ENCODE measurements at regions not wholly inside any gene's neighbourhood (a gene's known extent, or its start where the extent isn't known, plus 50 kb on each side); places are given as distances from the start of the nearest gene placed in this dataset.
"Not testable (repeated sequence)": the region's sequence is repeated elsewhere in the genome, so short reads cannot be mapped to it uniquely, and the experiment has no call there.

GRCh38 chr9:26789959-26790358, 102.6 kb downstream of the CAAP1 start:
- Histone ChIP-seq H3K9me3 (no peaks in the 10 kb centered on the region), H3K4me3 (no peak overlapping the region), H3K4me1 (peaks cover 11% of the 10 kb centered on the region), H3K27me3 (ENCODE audit: low read depth) (no peaks in the 10 kb centered on the region), H3K36me3 (replicated peaks) (no peaks in the 10 kb centered on the region)
- DNase-seq (ENCODE audit: low spot score in 2 of 2) = peak in 1 of 2 experiments; percentile 52
- in situ Hi-C loops (cut with MboI; ENCODE audit: low sequenced_read_pairs) = no loop called here

DNA sequence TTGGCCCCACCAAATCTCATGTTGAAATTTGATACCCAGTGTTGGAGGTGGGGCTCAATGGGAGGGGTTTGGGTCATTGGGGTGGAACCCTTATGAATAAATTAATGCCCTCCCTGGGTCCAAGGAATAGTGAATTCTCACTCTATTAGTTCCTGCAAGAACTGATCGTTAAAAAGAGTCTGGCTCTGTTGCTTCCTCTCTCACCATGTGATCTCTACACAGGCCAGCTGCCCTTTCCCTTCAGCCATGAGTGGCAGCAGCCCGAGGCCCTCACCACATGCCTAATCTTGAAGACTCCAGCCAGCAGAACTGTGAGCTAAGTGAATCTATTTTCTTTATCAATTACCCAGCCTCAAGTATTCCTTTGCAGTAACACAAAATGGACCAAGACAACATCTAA, 106.0 kb downstream of the CAAP1 start:
- H3K4me3 ChIP-seq = no peak overlapping the region
- in situ Hi-C loops (cut with MboI; ENCODE audit: low sequenced_read_pairs) = no loop called here
- H3K4me1 ChIP-seq = peaks cover 19% of the 10 kb centered on the region
- no peak for DNase-seq (ENCODE audit: low spot score in 2 of 2)
- H3K9me3 ChIP-seq = no peaks in the 10 kb centered on the region
- no peaks in the 10 kb centered on the region for H3K36me3 ChIP-seq (replicated peaks)
- no peaks in the 10 kb centered on the region for H3K27me3 ChIP-seq (ENCODE audit: low read depth)

DNA sequence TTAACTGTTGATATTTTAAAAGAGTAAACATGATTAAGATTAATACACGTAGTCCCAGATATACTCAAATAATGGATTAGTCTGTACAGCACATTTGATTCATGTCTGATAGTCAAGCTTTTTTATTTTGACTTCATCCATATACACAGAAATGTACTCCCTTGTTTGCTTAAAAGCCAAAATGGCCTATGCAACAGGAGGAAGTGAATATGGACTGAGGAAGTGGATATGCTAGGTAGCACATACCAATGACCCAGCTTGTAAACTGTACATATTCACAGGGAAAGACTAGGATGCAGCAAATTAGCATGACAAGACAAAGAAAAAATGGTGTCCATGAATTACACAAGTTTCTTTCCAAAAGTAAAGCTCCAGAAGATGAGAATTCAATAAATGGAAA, 109.7 kb downstream of the CAAP1 start:
- in situ Hi-C loops (cut with MboI; ENCODE audit: low sequenced_read_pairs) = no loop called here
- no peaks in the 10 kb centered on the region for H3K9me3 ChIP-seq
- H3K36me3 ChIP-seq (replicated peaks) = no peaks in the 10 kb centered on the region
- no peak overlapping the region for H3K4me3 ChIP-seq
- H3K27me3 ChIP-seq (ENCODE audit: low read depth) = no peaks in the 10 kb centered on the region
- no peak for DNase-seq (ENCODE audit: low spot score in 2 of 2)
- H3K4me1 ChIP-seq = peaks cover 8% of the 10 kb centered on the region

GRCh38 chr9:26781906-26782305, 110.7 kb downstream of the CAAP1 start:
- DNase-seq (ENCODE audit: low spot score in 2 of 2) = no peak
- Histone ChIP-seq H3K4me1 (peaks cover 8% of the 10 kb centered on the region), H3K36me3 (replicated peaks) (no peaks in the 10 kb centered on the region), H3K27me3 (ENCODE audit: low read depth) (no peaks in the 10 kb centered on the region), H3K9me3 (no peaks in the 10 kb centered on the region), H3K4me3 (no peak overlapping the region)
- in situ Hi-C loops (cut with MboI; ENCODE audit: low sequenced_read_pairs) = no loop called here

DNA sequence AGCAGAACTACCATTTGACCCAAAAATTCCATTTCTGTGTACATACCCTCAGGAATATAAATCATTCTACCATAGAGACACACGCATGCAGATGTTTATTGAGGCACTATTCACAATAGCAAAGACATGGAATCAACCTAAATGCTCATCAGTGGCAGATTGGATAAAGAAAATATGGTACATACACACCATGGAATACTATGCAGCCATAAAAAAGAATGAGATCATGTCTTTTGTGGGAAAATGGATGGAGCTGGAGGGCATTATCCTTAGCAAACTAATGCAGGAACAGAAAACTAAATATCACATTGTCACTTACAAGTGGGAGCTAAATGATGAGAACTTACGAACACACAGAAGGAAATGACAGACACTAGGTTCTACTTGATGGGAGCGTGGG, 112.3 kb downstream of the CAAP1 start:
- H3K27me3 ChIP-seq (ENCODE audit: low read depth); DNase-seq (ENCODE audit: low spot score in 2 of 2); H3K36me3 ChIP-seq (replicated peaks); H3K9me3 ChIP-seq; H3K4me1 ChIP-seq; H3K4me3 ChIP-seq; in situ Hi-C loops (cut with MboI; ENCODE audit: low sequenced_read_pairs): not testable (repeated sequence)

- H3K27me3 ChIP-seq (ENCODE audit: low read depth) = no peaks in the 10 kb centered on the region
- no peak for DNase-seq (ENCODE audit: low spot score in 2 of 2)
- no peaks in the 10 kb centered on the region for H3K9me3 ChIP-seq
- H3K4me3 ChIP-seq = no peak overlapping the region
- peaks cover 8% of the 10 kb centered on the region for H3K4me1 ChIP-seq
- H3K36me3 ChIP-seq (replicated peaks) = no peaks in the 10 kb centered on the region
- in situ Hi-C loops (cut with MboI; ENCODE audit: low sequenced_read_pairs) = no loop called here
Observed at GRCh38 chr9:26779062-26779461, 113.5 kb downstream of the CAAP1 start.

DNA sequence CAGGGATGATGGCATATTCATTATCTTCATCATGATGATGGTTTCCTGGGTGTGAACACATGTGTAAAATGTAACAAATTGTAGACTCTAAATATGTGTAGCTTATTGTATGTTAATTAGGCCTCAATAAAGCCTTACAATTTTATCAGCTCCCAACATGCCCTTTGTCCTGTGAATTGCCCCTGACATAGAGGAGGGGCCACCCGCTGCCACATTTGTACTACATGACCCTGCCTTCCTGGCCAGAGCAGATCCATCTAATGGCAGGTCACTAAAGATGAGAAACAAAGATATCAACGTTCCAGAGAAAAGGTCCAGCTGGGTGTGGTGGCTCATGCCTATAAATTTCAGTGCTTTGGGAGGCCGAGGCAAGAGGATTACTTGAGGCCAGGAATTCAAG, 117.2 kb downstream of the CAAP1 start:
- no peak for DNase-seq (ENCODE audit: low spot score in 2 of 2)
- H3K9me3 ChIP-seq = no peaks in the 10 kb centered on the region
- in situ Hi-C loops (cut with MboI; ENCODE audit: low sequenced_read_pairs) = no loop called here
- no peaks in the 10 kb centered on the region for H3K36me3 ChIP-seq (replicated peaks)
- H3K27me3 ChIP-seq (ENCODE audit: low read depth) = no peaks in the 10 kb centered on the region
- H3K4me3 ChIP-seq = no peak overlapping the region
- no peaks in the 10 kb centered on the region for H3K4me1 ChIP-seq

DNA sequence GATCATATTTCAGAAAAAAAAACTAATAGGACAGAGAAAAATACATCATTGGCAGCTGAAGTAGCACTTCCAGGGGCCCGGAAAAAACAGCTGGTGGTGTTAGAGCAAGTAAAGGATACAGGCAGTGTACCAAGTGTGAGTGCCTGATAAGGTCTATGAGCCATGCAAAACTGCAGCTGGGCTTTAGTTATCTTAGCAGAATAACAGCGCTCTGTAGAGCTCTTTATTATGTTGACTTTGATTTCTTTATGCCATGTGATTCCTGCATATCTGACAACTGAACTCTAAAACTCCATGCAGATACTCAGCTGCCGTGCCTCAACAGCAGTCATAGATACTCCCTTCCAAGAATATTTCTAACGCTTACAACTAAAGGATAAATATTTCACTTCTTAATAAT, 119.5 kb downstream of the CAAP1 start:
- H3K4me1 ChIP-seq = no peaks in the 10 kb centered on the region
- no peaks in the 10 kb centered on the region for H3K36me3 ChIP-seq (replicated peaks)
- H3K4me3 ChIP-seq = no peak overlapping the region
- in situ Hi-C loops (cut with MboI; ENCODE audit: low sequenced_read_pairs) = no loop called here
- DNase-seq (ENCODE audit: low spot score in 2 of 2) = no peak
- no peaks in the 10 kb centered on the region for H3K27me3 ChIP-seq (ENCODE audit: low read depth)
- no peaks in the 10 kb centered on the region for H3K9me3 ChIP-seq

DNA sequence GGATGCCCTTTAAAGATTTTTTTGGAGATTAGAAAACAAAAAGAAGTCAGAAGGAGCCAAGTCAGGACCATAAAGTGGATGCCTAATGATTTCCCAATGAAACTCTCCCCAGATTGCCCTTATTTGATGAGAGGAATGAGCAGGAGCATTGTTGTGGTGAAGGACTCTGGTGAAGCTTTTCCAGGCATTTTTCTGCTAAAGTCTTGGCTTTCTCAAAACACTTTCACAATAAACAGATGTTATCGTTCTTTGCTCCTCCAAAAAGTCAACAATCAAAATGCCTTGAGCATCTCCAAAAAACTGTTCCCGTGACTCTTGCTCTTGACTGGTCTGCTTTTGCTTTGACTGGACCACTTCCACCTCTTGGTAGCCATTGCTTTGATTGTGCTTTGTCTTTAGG, 121.8 kb downstream of the CAAP1 start:
- no peak overlapping the region for H3K4me3 ChIP-seq
- in situ Hi-C loops (cut with MboI; ENCODE audit: low sequenced_read_pairs) = no loop called here
- no peak for DNase-seq (ENCODE audit: low spot score in 2 of 2)

DNA sequence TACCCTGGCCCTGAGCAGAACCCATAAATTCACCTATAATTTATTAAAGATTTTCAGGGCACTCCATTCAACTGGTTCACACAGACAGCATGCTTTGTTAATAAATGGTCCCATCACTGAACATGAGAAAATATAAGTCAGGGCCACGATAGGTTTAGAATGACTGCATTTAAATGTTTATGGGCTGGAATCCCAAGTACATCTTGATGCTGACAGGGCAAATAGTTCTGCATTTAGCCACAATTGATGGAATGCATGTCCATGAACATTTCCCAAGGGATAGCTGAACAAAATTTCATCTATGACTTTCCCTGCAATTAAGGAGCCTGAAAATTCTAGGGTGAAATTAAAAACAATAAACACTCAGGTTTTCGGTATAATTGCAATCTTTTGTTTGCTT, 124.5 kb downstream of the CAAP1 start:
- no peak for DNase-seq (ENCODE audit: low spot score in 2 of 2)
- Histone ChIP-seq H3K27me3 (ENCODE audit: low read depth) (no peaks in the 10 kb centered on the region), H3K36me3 (replicated peaks) (no peaks in the 10 kb centered on the region), H3K9me3 (no peaks in the 10 kb centered on the region), H3K4me3 (no peak overlapping the region), H3K4me1 (no peaks in the 10 kb centered on the region)
- in situ Hi-C loops (cut with MboI; ENCODE audit: low sequenced_read_pairs) = no loop called here

More for the DNA sequence above, 121.8 kb downstream of the CAAP1 start:
- no peaks in the 10 kb centered on the region for H3K9me3 ChIP-seq
- no peaks in the 10 kb centered on the region for H3K4me1 ChIP-seq
- no peaks in the 10 kb centered on the region for H3K36me3 ChIP-seq (replicated peaks)
- H3K27me3 ChIP-seq (ENCODE audit: low read depth) = no peaks in the 10 kb centered on the region

DNA sequence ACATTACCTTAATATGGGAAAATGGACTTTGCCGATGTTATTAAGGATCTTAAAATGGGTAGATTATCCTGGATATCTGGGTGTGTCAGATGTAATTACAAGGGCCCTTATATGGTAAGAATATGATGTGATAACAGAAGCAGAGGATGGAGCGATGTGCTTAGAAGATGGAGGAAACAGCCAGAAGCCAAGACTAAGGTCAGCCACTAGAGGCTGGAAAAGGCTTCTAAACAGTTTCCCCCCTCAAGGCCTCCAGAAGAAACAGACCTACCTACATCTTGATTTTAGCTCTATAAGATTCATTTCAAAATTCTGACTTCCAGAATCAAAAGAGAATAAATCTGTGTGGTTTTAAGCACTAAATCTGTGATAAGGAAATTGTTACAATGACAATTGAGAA, 131.9 kb downstream of the CAAP1 start:
- no peak for DNase-seq (ENCODE audit: low spot score in 2 of 2)
- H3K4me1 ChIP-seq = no peaks in the 10 kb centered on the region
- no peaks in the 10 kb centered on the region for H3K9me3 ChIP-seq
- no peaks in the 10 kb centered on the region for H3K27me3 ChIP-seq (ENCODE audit: low read depth)
- H3K4me3 ChIP-seq = no peak overlapping the region
- in situ Hi-C loops (cut with MboI; ENCODE audit: low sequenced_read_pairs) = no loop called here
- no peaks in the 10 kb centered on the region for H3K36me3 ChIP-seq (replicated peaks)

DNA sequence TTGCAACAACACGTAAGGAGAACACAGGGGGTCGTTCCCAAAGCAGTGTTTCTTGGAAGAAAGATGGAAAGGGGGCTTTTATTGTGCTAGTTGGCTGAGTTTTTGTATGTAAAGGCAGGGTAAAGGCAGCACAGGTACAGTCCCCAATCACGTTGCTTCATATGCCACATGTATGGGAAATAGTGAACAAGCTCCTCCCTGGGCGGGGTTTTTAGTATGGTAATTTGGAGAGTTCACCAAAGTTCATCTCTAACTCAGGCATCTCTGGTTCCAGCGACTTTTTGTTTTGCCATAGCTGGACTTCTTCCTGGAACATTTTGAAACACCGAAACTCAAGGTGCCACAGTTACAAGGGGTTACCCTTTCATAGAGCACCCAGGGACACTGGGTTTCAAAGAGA, 133.9 kb downstream of the CAAP1 start:
- H3K27me3 ChIP-seq (ENCODE audit: low read depth) = no peaks in the 10 kb centered on the region
- no peaks in the 10 kb centered on the region for H3K36me3 ChIP-seq (replicated peaks)
- no peak for DNase-seq (ENCODE audit: low spot score in 2 of 2)
- no peaks in the 10 kb centered on the region for H3K9me3 ChIP-seq
- in situ Hi-C loops (cut with MboI; ENCODE audit: low sequenced_read_pairs) = no loop called here
- no peak overlapping the region for H3K4me3 ChIP-seq
- peaks cover 13% of the 10 kb centered on the region for H3K4me1 ChIP-seq

DNA sequence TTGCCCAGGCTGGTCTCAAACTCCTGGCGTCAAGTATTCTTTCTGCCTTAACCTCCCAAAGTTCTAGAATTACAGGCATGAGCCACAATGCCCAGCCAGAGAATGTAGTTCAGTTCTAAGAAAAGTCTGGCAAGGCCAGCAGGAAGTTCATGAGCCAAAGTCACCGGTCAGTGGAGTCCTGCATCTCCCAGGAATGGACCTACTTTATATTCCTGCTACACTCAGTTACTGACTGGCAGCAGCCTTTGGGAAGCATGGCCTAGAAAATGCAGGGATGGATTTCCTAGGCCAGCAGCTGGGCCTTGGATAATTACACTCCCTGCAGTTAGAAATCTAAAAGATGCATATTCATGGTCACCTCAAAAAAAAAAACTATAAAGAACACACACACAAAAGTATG, 135.7 kb downstream of the CAAP1 start:
- Histone ChIP-seq H3K27me3 (ENCODE audit: low read depth) (no peaks in the 10 kb centered on the region), H3K4me1 (peaks cover 18% of the 10 kb centered on the region), H3K4me3 (no peak overlapping the region), H3K36me3 (replicated peaks) (no peaks in the 10 kb centered on the region), H3K9me3 (no peaks in the 10 kb centered on the region)
- in situ Hi-C loops (cut with MboI; ENCODE audit: low sequenced_read_pairs) = no loop called here
- no peak for DNase-seq (ENCODE audit: low spot score in 2 of 2)

DNA sequence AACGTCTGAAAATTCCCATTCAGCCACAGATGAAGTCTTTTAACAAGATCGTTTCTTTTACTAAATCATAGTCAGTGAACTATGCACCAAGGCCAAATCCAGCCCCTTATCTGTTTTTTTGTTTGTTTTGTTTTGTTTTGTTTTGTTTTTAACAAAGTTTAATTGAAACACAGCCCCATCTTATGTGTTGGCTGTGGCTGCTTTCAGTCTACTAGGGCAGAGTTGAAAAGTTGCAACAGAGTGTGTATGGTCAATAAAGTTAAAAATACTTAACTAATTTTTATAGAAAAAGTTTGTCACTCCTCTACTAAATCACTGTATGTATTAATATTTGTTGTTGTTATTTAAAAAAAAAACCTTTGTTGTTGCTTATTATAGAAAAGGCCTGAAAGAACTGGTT, 137.1 kb downstream of the CAAP1 start:
- H3K36me3 ChIP-seq (replicated peaks) = no peaks in the 10 kb centered on the region
- H3K27me3 ChIP-seq (ENCODE audit: low read depth) = no peaks in the 10 kb centered on the region
- H3K9me3 ChIP-seq = no peaks in the 10 kb centered on the region; the same call in none of the 2 replicates
- no peak for DNase-seq (ENCODE audit: low spot score in 2 of 2)
- in situ Hi-C loops (cut with MboI; ENCODE audit: low sequenced_read_pairs) = no loop called here
- H3K4me3 ChIP-seq = no peak overlapping the region
- H3K4me1 ChIP-seq = peaks cover 20% of the 10 kb centered on the region

GRCh38 chr9:26754509-26755164, 138.0 kb downstream of the CAAP1 start:
- Histone ChIP-seq H3K4me3 (no peak overlapping the region), H3K36me3 (replicated peaks) (no peaks in the 10 kb centered on the region), H3K27me3 (ENCODE audit: low read depth) (no peaks in the 10 kb centered on the region), H3K4me1 (peaks cover 26% of the 10 kb centered on the region), H3K9me3 (no peaks in the 10 kb centered on the region; the same call in none of the 2 replicates)
- DNase-seq (ENCODE audit: low spot score in 2 of 2) = no peak
- in situ Hi-C loops (cut with MboI; ENCODE audit: low sequenced_read_pairs) = no loop called here
